Activated T-helper 2 cell treated with anti-CD3 and anti-CD28 coated beads, Interferon-gamma antibody, Interleukin-2, Interleukin-4, amounts not matched to agents 10 μg/mL and 5 μg/mL and 100 μg/mL, durations not matched to agents 14 hours and 24 hours and 36 hours (primary cell): ENCODE measurements at regions not wholly inside any gene's neighbourhood (a gene's known extent, or its start where the extent isn't known, plus 50 kb on each side); places are given as distances from the start of the nearest gene placed in this dataset.

Source experiments
- DNase-seq: peaks from one replicate; pipeline ENCODE4 v3.0.0; 2021; ENCODE audit warnings: low spot score
- H3K27ac Mint-ChIP-seq: one replicate; pipeline ENCODE4 v1.8.0; 2021; ENCODE audit warnings: mixed read lengths
- H3K27me3 Mint-ChIP-seq: one replicate; pipeline ENCODE4 v1.8.0; 2021; ENCODE audit warnings: low read depth, mixed read lengths
- H3K36me3 Mint-ChIP-seq: one replicate; pipeline ENCODE4 v1.8.0; 2021; ENCODE audit warnings: low read depth, mixed read lengths
- H3K4me1 Mint-ChIP-seq: one replicate; pipeline ENCODE4 v1.8.0; 2021; ENCODE audit warnings: low read depth, mixed read lengths
- H3K4me3 Mint-ChIP-seq: one replicate; pipeline ENCODE4 v1.8.0; 2021; ENCODE audit warnings: low read depth, mild to moderate bottlenecking, moderate library complexity, mixed read lengths
- H3K9me3 Mint-ChIP-seq: one replicate; pipeline ENCODE4 v1.8.0; 2021; ENCODE audit warnings: mixed read lengths
- intact Hi-C: fragments of 100-400 bp; cut with micrococcal nuclease; formaldehyde crosslinking; loops from one replicate; pipeline ENCODE4 v1.15.1; 2023

GRCh38 chr4:36761607-36762006 is 480.2 kb downstream of the DTHD1 start:
- no peaks in the 10 kb centered on the region for H3K36me3 Mint-ChIP-seq

GRCh38 chr4:36763814-36764213 is 480.7 kb upstream of the NWD2 start:
- Mint-ChIP-seq H3K4me3 (no peak overlapping the region), H3K27me3 (no peaks in the 10 kb centered on the region), H3K9me3 (no peaks in the 10 kb centered on the region), H3K36me3 (no peaks in the 10 kb centered on the region), H3K27ac (no peak overlapping the region), H3K4me1 (no peaks in the 10 kb centered on the region)
- intact Hi-C loops, result no loop called here
- no peak for DNase-seq

More at GRCh38 chr4:36761607-36762006, 480.2 kb downstream of the DTHD1 start:
- no peak overlapping the region for H3K27ac Mint-ChIP-seq
- no peaks in the 10 kb centered on the region for H3K9me3 Mint-ChIP-seq
- DNase-seq, result no peak
- intact Hi-C loops, result no loop called here
- H3K4me1 Mint-ChIP-seq, result no peaks in the 10 kb centered on the region
- no peak overlapping the region for H3K4me3 Mint-ChIP-seq
- H3K27me3 Mint-ChIP-seq, result no peaks in the 10 kb centered on the region

GRCh38 chr4:36767596-36767995 is 476.9 kb upstream of the NWD2 start:
- intact Hi-C loops, result no loop called here
- Mint-ChIP-seq H3K4me1 (peaks cover 8% of the 10 kb centered on the region), H3K27ac (no peak overlapping the region), H3K36me3 (no peaks in the 10 kb centered on the region), H3K9me3 (no peaks in the 10 kb centered on the region), H3K4me3 (no peak overlapping the region), H3K27me3 (no peaks in the 10 kb centered on the region)
- DNase-seq, result no peak

GRCh38 chr4:36771411-36772153 is 473.0 kb upstream of the NWD2 start:
- Mint-ChIP-seq H3K27me3 (no peaks in the 10 kb centered on the region), H3K36me3 (no peaks in the 10 kb centered on the region), H3K4me3 (no peak overlapping the region), H3K27ac (no peak overlapping the region), H3K9me3 (no peaks in the 10 kb centered on the region), H3K4me1 (peaks cover 8% of the 10 kb centered on the region)
- intact Hi-C loops, result no loop called here
- no peak for DNase-seq

GRCh38 chr4:36772154-36772516 is 472.4 kb upstream of the NWD2 start:
- intact Hi-C loops, result no loop called here
- Mint-ChIP-seq H3K9me3 (no peaks in the 10 kb centered on the region), H3K27ac (no peak overlapping the region), H3K4me3 (no peak overlapping the region), H3K36me3 (no peaks in the 10 kb centered on the region), H3K4me1 (peaks cover 8% of the 10 kb centered on the region), H3K27me3 (no peaks in the 10 kb centered on the region)
- no peak for DNase-seq

GRCh38 chr4:36773467-36773866 is 471.1 kb upstream of the NWD2 start:
- Mint-ChIP-seq H3K4me3 (no peak overlapping the region), H3K4me1 (peaks cover 8% of the 10 kb centered on the region), H3K27me3 (no peaks in the 10 kb centered on the region), H3K36me3 (no peaks in the 10 kb centered on the region), H3K27ac (no peak overlapping the region), H3K9me3 (no peaks in the 10 kb centered on the region)
- intact Hi-C loops, result no loop called here
- no peak for DNase-seq

- Mint-ChIP-seq H3K4me1 (peaks cover 8% of the 10 kb centered on the region), H3K27ac (no peak overlapping the region), H3K4me3 (no peak overlapping the region), H3K9me3 (no peaks in the 10 kb centered on the region), H3K36me3 (no peaks in the 10 kb centered on the region), H3K27me3 (no peaks in the 10 kb centered on the region)
- no peak for DNase-seq
- intact Hi-C loops, result no loop called here
These were observed 469.0 kb upstream of the NWD2 start for GRCh38 chr4:36775544-36775943.

- no peaks in the 10 kb centered on the region for H3K4me1 Mint-ChIP-seq
- H3K9me3 Mint-ChIP-seq, result no peaks in the 10 kb centered on the region
- H3K27ac Mint-ChIP-seq, result no peak overlapping the region
- DNase-seq, result no peak
- no peak overlapping the region for H3K4me3 Mint-ChIP-seq
- no peaks in the 10 kb centered on the region for H3K36me3 Mint-ChIP-seq
- H3K27me3 Mint-ChIP-seq, result no peaks in the 10 kb centered on the region
- intact Hi-C loops, result no loop called here
These were observed 464.9 kb upstream of the NWD2 start for GRCh38 chr4:36779601-36780000.

- H3K36me3 Mint-ChIP-seq, result no peaks in the 10 kb centered on the region
- intact Hi-C loops, result no loop called here
- no peaks in the 10 kb centered on the region for H3K9me3 Mint-ChIP-seq
- no peaks in the 10 kb centered on the region for H3K27me3 Mint-ChIP-seq
- H3K27ac Mint-ChIP-seq, result no peak overlapping the region
- no peak for DNase-seq
- H3K4me3 Mint-ChIP-seq, result no peak overlapping the region
- no peaks in the 10 kb centered on the region for H3K4me1 Mint-ChIP-seq
These were observed 458.6 kb upstream of the NWD2 start for GRCh38 chr4:36785973-36786372.

GRCh38 chr4:36786519-36786918 is 458.0 kb upstream of the NWD2 start:
- H3K9me3 Mint-ChIP-seq, result no peaks in the 10 kb centered on the region
- intact Hi-C loops, result no loop called here
- H3K27ac Mint-ChIP-seq, result no peak overlapping the region
- DNase-seq, result no peak
- no peaks in the 10 kb centered on the region for H3K4me1 Mint-ChIP-seq
- no peaks in the 10 kb centered on the region for H3K27me3 Mint-ChIP-seq
- H3K4me3 Mint-ChIP-seq, result no peak overlapping the region
- H3K36me3 Mint-ChIP-seq, result no peaks in the 10 kb centered on the region

GRCh38 chr4:36794716-36795115 is 449.8 kb upstream of the NWD2 start:
- Mint-ChIP-seq H3K27ac (no peak overlapping the region), H3K4me3 (no peak overlapping the region), H3K27me3 (no peaks in the 10 kb centered on the region), H3K4me1 (no peaks in the 10 kb centered on the region), H3K9me3 (no peaks in the 10 kb centered on the region), H3K36me3 (no peaks in the 10 kb centered on the region)
- no peak for DNase-seq
- intact Hi-C loops, result no loop called here

GRCh38 chr4:36812149-36812548 is 432.4 kb upstream of the NWD2 start:
- H3K36me3 Mint-ChIP-seq, result no peaks in the 10 kb centered on the region
- no peaks in the 10 kb centered on the region for H3K4me1 Mint-ChIP-seq
- H3K27me3 Mint-ChIP-seq, result no peaks in the 10 kb centered on the region
- no peak overlapping the region for H3K27ac Mint-ChIP-seq
- no peak overlapping the region for H3K4me3 Mint-ChIP-seq
- no peaks in the 10 kb centered on the region for H3K9me3 Mint-ChIP-seq
- intact Hi-C loops, result no loop called here
- no peak for DNase-seq

GRCh38 chr4:36815536-36815935 is 429.0 kb upstream of the NWD2 start:
- Mint-ChIP-seq H3K9me3 (no peaks in the 10 kb centered on the region), H3K27ac (no peak overlapping the region), H3K4me1 (no peaks in the 10 kb centered on the region), H3K4me3 (no peak overlapping the region), H3K36me3 (no peaks in the 10 kb centered on the region), H3K27me3 (no peaks in the 10 kb centered on the region)
- intact Hi-C loops, result no loop called here
- DNase-seq, result no peak
